Calu3 (cell line): ENCODE measurements at regions not wholly inside any gene's neighbourhood (a gene's known extent, or its start where the extent isn't known, plus 50 kb on each side); places are given as distances from the start of the nearest gene placed in this dataset.
A peak's percentile ranks its signal among the peaks of the same experiment; 100 is the strongest.

Experiments used
- BruUV-seq: library from RNA; stranded (reverse); fragments of 400-500 nt; replicated peaks from 2 replicates; lab custom pipeline; 2021; lab: Mats Ljungman, UMichigan
- CTCF ChIA-PET: fragments of 300-600 bp; sonication (Branson Sonifier 250); formaldehyde crosslinking; loops from one replicate; lab custom pipeline; 2022; ENCODE audit warnings: antibody characterized with exemption; lab: Charles Lee
- DNase-seq: peaks from one replicate; pipeline ENCODE4 v3.0.0; 2022
- H3K27ac Mint-ChIP-seq: one replicate; pipeline ENCODE4 v1.8.0; 2022; ENCODE audit warnings: mixed read lengths; ENCODE audit not compliant: unreplicated experiment
- H3K27me3 Mint-ChIP-seq: one replicate; pipeline ENCODE4 v1.8.0; 2022; ENCODE audit warnings: mixed read lengths; ENCODE audit not compliant: unreplicated experiment
- H3K36me3 Mint-ChIP-seq: one replicate; pipeline ENCODE4 v1.8.0; 2022; ENCODE audit warnings: mild to moderate bottlenecking, moderate library complexity, mixed read lengths; ENCODE audit not compliant: insufficient read depth, unreplicated experiment
- H3K4me1 Mint-ChIP-seq: one replicate; pipeline ENCODE4 v1.8.0; 2022; ENCODE audit warnings: mild to moderate bottlenecking, low read depth, mixed read lengths; ENCODE audit not compliant: unreplicated experiment
- H3K4me3 Mint-ChIP-seq: one replicate; pipeline ENCODE4 v1.8.0; 2022; ENCODE audit warnings: mild to moderate bottlenecking, low read depth, moderate library complexity, mixed read lengths; ENCODE audit not compliant: unreplicated experiment
- H3K9me3 Mint-ChIP-seq: one replicate; pipeline ENCODE4 v1.8.0; 2022; ENCODE audit warnings: low read depth, mixed read lengths; ENCODE audit not compliant: unreplicated experiment
- CTCF ChIP-seq: fragments of 200-600 bp; IDR thresholded peaks from one replicate; pipeline ENCODE4 v1.8.0; 2022; ENCODE audit warnings: antibody characterized with exemption; ENCODE audit not compliant: unreplicated experiment
- intact Hi-C: fragments of 100-400 bp; cut with micrococcal nuclease; formaldehyde crosslinking; loops from one replicate; pipeline ENCODE4 v1.10.0; 2022; ENCODE audit not compliant: unreplicated experiment

- CTCF ChIA-PET: no interaction called here
- Mint-ChIP-seq H3K27ac (no peak overlapping the region), H3K4me1 (no peaks in the 10 kb centered on the region), H3K9me3 (peaks cover 6% of the 10 kb centered on the region), H3K36me3 (no peaks in the 10 kb centered on the region), H3K27me3 (no peaks in the 10 kb centered on the region), H3K4me3 (no peak overlapping the region)
- TF ChIP-seq CTCF: no peak
- intact Hi-C loops: no loop called here
- BruUV-seq: no TSS peak
- no peak for DNase-seq
These were observed 370.5 kb downstream of the EIPR1 start for GRCh38 chr2:3007135-3007534.

GRCh38 chr2:3005859-3006501, 371.6 kb downstream of the EIPR1 start:
- intact Hi-C loops: no loop called here
- no TSS peak for BruUV-seq
- Mint-ChIP-seq H3K36me3 (no peaks in the 10 kb centered on the region), H3K27ac (no peak overlapping the region), H3K4me3 (no peak overlapping the region), H3K27me3 (no peaks in the 10 kb centered on the region), H3K4me1 (no peaks in the 10 kb centered on the region), H3K9me3 (peaks cover 6% of the 10 kb centered on the region)
- no peak for DNase-seq
- CTCF ChIA-PET: no interaction called here
- no peak for TF ChIP-seq CTCF

GRCh38 chr2:3001615-3002560, 375.7 kb downstream of the EIPR1 start:
- no peak overlapping the region for H3K4me3 Mint-ChIP-seq
- BruUV-seq: no TSS peak
- CTCF ChIA-PET: no interaction called here
- peak; percentile 7 for DNase-seq
- intact Hi-C loops: no loop called here
- no peaks in the 10 kb centered on the region for H3K36me3 Mint-ChIP-seq
- H3K27ac Mint-ChIP-seq: no peak overlapping the region
- TF ChIP-seq CTCF: no peak
- H3K27me3 Mint-ChIP-seq: no peaks in the 10 kb centered on the region
- H3K9me3 Mint-ChIP-seq: peaks cover 2% of the 10 kb centered on the region
- H3K4me1 Mint-ChIP-seq: no peaks in the 10 kb centered on the region

- H3K9me3 Mint-ChIP-seq: peaks cover 6% of the 10 kb centered on the region
- BruUV-seq: no TSS peak
- H3K4me3 Mint-ChIP-seq: no peak overlapping the region
- H3K27ac Mint-ChIP-seq: no peak overlapping the region
- intact Hi-C loops: no loop called here
- TF ChIP-seq CTCF: no peak
- CTCF ChIA-PET: no interaction called here
- no peaks in the 10 kb centered on the region for H3K4me1 Mint-ChIP-seq
- no peak for DNase-seq
- H3K36me3 Mint-ChIP-seq: no peaks in the 10 kb centered on the region
- no peaks in the 10 kb centered on the region for H3K27me3 Mint-ChIP-seq
These were observed 376.6 kb downstream of the EIPR1 start for GRCh38 chr2:3000968-3001367.
